Limb (tissue), 2 donors: ENCODE measurements at regions not wholly inside any gene's neighbourhood (a gene's known extent, or its start where the extent isn't known, plus 50 kb on each side); places are given as distances from the start of the nearest gene placed in this dataset.

ENCODE experiments used
- DNase-seq, 2 donors: peaks; one replicate each; pipeline ENCODE4 v3.0.0-alpha.2; 2016; ENCODE audit errors: extremely low spot score in 2 of 2

GRCh38 chr2:120852200-120852815 is 116.6 kb downstream of the GLI2 start:
- no peak for DNase-seq

- no peak for DNase-seq
These were observed 117.8 kb downstream of the GLI2 start for GRCh38 chr2:120853306-120854013.

GRCh38 chr2:120854014-120854620 is 118.4 kb downstream of the GLI2 start:
- DNase-seq: no peak

GRCh38 chr2:120854766-120855530 is 119.3 kb downstream of the GLI2 start:
- DNase-seq: no peak

- no peak for DNase-seq
These were observed 120.3 kb downstream of the GLI2 start for GRCh38 chr2:120855855-120856405.

- peak in 1 of 2 donors; percentile 24 for DNase-seq
These were observed 120.8 kb downstream of the GLI2 start for GRCh38 chr2:120856421-120856862.

GRCh38 chr2:120857422-120857821 is 121.8 kb downstream of the GLI2 start:
- no peak for DNase-seq

- DNase-seq: no peak
These were observed 122.3 kb downstream of the GLI2 start for GRCh38 chr2:120857931-120858330.

GRCh38 chr2:120858361-120859106 is 122.9 kb downstream of the GLI2 start:
- DNase-seq: peak in 1 of 2 donors; percentile 34

- DNase-seq: peak in 1 of 2 donors; percentile 32
These were observed 123.5 kb downstream of the GLI2 start for GRCh38 chr2:120859128-120859527.

- no peak for DNase-seq
These were observed 124.3 kb downstream of the GLI2 start for GRCh38 chr2:120859814-120860578.

GRCh38 chr2:120860579-120860922 is 124.9 kb downstream of the GLI2 start:
- DNase-seq: no peak

GRCh38 chr2:120861191-120861575 is 125.5 kb downstream of the GLI2 start:
- DNase-seq: no peak

- no peak for DNase-seq
These were observed 126.0 kb downstream of the GLI2 start for GRCh38 chr2:120861576-120862191.

GRCh38 chr2:120862201-120863060 is 126.8 kb downstream of the GLI2 start:
- no peak for DNase-seq

GRCh38 chr2:120863146-120863545 is 127.5 kb downstream of the GLI2 start:
- DNase-seq: no peak

GRCh38 chr2:120863661-120864320 is 128.1 kb downstream of the GLI2 start:
- DNase-seq: no peak

- no peak for DNase-seq
These were observed 129.3 kb downstream of the GLI2 start for GRCh38 chr2:120864981-120865380.
